ENCODE measurements at regions not wholly inside any gene's neighbourhood (a gene's known extent, or its start where the extent isn't known, plus 50 kb on each side); places are given as distances from the start of the nearest gene placed in this dataset.

- Histone ChIP-seq H3K9me3 (replicated peaks in 1 of 3) (no peaks in the 10 kb centered on the region), H3K27me3 (no peaks in the 10 kb centered on the region), H3K36me3 (replicated peaks in 1 of 2) (no peaks in the 10 kb centered on the region), H3K27ac (no peak overlapping the region), H3K4me3 (no peak overlapping the region), H3K4me1 (replicated peaks in 1 of 2) (no peaks in the 10 kb centered on the region)
- intact Hi-C loops (cut with DNase I) = no loop called here
- no peak for TF ChIP-seq POLR2A (IDR thresholded peaks at IDR 0.05)
- no peak for TF ChIP-seq CTCF (IDR thresholded peaks at IDR 0.05)
- no peak for DNase-seq
- WGBS, 4 donors = 69 to 93% (median 88%) methylated on average over 5 of the region's 5 CpGs
These were observed 146.1 kb upstream of the KBTBD8 start for GRCh38 chr3:66851894-66852613.

- Histone ChIP-seq H3K9me3 (replicated peaks in 1 of 3) (no peaks in the 10 kb centered on the region), H3K4me3 (no peak overlapping the region), H3K4me1 (replicated peaks in 1 of 2) (no peaks in the 10 kb centered on the region), H3K27me3 (no peaks in the 10 kb centered on the region), H3K36me3 (replicated peaks in 1 of 2) (no peaks in the 10 kb centered on the region), H3K27ac (no peak overlapping the region)
- 53 to 72% (median 63%) methylated on average over 4 of the region's 4 CpGs for WGBS, 4 donors
- no peak for DNase-seq
- intact Hi-C loops (cut with DNase I) = no loop called here
- TF ChIP-seq CTCF (IDR thresholded peaks at IDR 0.05) (no peak), POLR2A (IDR thresholded peaks at IDR 0.05) (no peak)
These were observed 143.4 kb upstream of the KBTBD8 start for GRCh38 chr3:66854601-66855151.

- Histone ChIP-seq H3K36me3 (replicated peaks in 1 of 2) (no peaks in the 10 kb centered on the region), H3K27me3 (no peaks in the 10 kb centered on the region), H3K4me3 (no peak overlapping the region), H3K4me1 (replicated peaks in 1 of 2) (no peaks in the 10 kb centered on the region), H3K27ac (no peak overlapping the region), H3K9me3 (replicated peaks in 1 of 3) (no peaks in the 10 kb centered on the region)
- no peak for DNase-seq
- no peak for TF ChIP-seq POLR2A (IDR thresholded peaks at IDR 0.05)
- no peak for TF ChIP-seq CTCF (IDR thresholded peaks at IDR 0.05)
- intact Hi-C loops (cut with DNase I) = no loop called here
- WGBS, 4 donors = 80 to 84% (median 81%) methylated on average over 8 of the region's 8 CpGs
These were observed 141.6 kb upstream of the KBTBD8 start for GRCh38 chr3:66856533-66856932.

GRCh38 chr3:66858656-66859381 is 139.3 kb upstream of the KBTBD8 start:
- WGBS, 4 donors = 68 to 75% (median 74%) methylated on average over 10 to 15 of the region's 15 CpGs

More at GRCh38 chr3:66858656-66859381, 139.3 kb upstream of the KBTBD8 start:
- Histone ChIP-seq H3K9me3 (replicated peaks in 1 of 3) (no peaks in the 10 kb centered on the region), H3K27me3 (no peaks in the 10 kb centered on the region), H3K4me1 (replicated peaks in 1 of 2) (no peaks in the 10 kb centered on the region), H3K36me3 (replicated peaks in 1 of 2) (no peaks in the 10 kb centered on the region), H3K27ac (no peak overlapping the region), H3K4me3 (no peak overlapping the region)
- intact Hi-C loops (cut with DNase I) = no loop called here
- no peak for DNase-seq
- TF ChIP-seq CTCF (IDR thresholded peaks at IDR 0.05) = no peak
- no peak for TF ChIP-seq POLR2A (IDR thresholded peaks at IDR 0.05)

Measured in adrenal gland (tissue), 9 donors.